ENCODE measurements at regions not wholly inside any gene's neighbourhood (a gene's known extent, or its start where the extent isn't known, plus 50 kb on each side); places are given as distances from the start of the nearest gene placed in this dataset.
A peak's percentile ranks its signal among the peaks of the same experiment; 100 is the strongest.

- FAIRE-seq, result no peak
These were observed 175.3 kb upstream of the MPHOSPH6 start for GRCh38 chr16:82345318-82345717.

DNA sequence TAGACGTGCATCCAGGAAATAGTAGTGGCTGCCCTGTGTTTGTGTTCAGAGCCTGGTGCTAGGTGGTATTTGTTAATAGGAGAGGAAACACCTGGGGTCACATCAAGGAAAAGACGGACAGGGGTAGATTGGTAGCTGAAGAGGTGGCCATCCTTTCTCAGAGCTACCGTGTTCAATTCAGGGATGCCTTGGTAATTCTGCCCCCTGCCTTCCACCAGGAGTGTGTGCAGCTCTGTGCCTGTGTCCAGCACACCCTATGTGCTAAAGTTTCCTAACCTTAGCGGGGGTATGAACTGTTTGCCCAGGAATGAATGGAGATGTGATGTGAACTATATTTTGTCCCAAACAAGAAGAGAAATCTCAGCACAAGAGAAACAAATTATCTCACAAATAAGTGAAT lies 174.1 kb upstream of the MPHOSPH6 start:
- no peak for FAIRE-seq

- no peak for FAIRE-seq
These were observed 171.2 kb upstream of the MPHOSPH6 start for GRCh38 chr16:82341146-82341669.

GRCh38 chr16:82340531-82340930 lies 170.5 kb upstream of the MPHOSPH6 start:
- no peak for FAIRE-seq

- no peak for FAIRE-seq
These were observed 167.3 kb upstream of the MPHOSPH6 start for GRCh38 chr16:82337355-82337754.

GRCh38 chr16:82331974-82332750 lies 162.1 kb upstream of the MPHOSPH6 start:
- FAIRE-seq, result no peak

- no peak for FAIRE-seq
These were observed 161.4 kb upstream of the MPHOSPH6 start for GRCh38 chr16:82331397-82331796.

GRCh38 chr16:82329504-82330192 lies 159.6 kb upstream of the MPHOSPH6 start:
- FAIRE-seq, result no peak

DNA sequence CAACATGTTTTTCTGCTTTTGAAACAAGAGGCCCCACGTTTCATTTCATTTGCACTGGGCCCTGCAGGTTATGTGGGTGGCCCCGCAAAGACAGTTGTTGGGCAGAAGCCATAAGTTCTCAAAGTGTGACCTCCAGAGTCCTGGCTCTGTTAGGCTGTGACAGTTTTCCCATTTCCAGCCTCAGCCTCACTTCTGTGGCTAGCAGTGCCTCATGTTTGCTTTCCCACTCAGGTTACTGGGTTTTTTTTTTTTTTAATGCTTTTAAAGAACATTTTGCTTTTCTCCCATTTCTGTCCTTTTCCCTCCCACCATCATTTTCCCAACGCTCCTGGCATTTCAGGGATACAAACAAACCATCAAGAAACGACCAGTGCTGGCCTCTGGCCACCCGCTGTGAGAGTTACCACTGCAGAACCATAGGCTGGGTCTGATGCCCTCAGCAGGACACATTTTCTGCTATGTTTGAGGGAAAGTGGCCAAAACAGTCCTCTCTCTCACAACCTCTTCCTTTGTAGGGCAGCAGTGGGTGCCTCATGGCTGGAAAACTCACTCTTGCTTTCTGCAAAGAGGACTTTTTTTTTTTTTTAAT lies 159.0 kb upstream of the MPHOSPH6 start:
- FAIRE-seq, result no peak

DNA sequence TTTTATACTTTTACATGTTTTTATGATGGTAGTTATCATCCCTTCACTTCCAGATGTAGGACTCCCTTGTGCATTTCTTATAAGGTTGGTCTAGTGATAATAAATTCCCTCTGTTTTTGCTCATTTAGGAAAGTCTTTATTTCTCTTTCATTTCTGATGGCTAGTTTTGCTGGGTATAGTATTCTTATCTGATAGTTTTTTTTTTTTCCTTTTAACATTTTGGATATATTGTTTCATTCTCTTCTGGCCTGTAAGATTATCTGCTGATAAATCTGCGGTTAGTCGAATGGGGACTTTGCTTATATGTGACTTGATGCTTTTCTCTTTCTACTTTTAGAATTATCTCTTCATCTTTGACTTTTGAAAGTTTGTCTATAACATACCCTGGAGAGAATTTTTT lies 153.1 kb upstream of the MPHOSPH6 start:
- FAIRE-seq, result no peak

GRCh38 chr16:82322177-82322576 lies 152.2 kb upstream of the MPHOSPH6 start:
- no peak for FAIRE-seq

- FAIRE-seq, result no peak
These were observed 149.0 kb upstream of the MPHOSPH6 start for GRCh38 chr16:82319038-82319437.

GRCh38 chr16:82317411-82318167 lies 147.6 kb upstream of the MPHOSPH6 start:
- no peak for FAIRE-seq

DNA sequence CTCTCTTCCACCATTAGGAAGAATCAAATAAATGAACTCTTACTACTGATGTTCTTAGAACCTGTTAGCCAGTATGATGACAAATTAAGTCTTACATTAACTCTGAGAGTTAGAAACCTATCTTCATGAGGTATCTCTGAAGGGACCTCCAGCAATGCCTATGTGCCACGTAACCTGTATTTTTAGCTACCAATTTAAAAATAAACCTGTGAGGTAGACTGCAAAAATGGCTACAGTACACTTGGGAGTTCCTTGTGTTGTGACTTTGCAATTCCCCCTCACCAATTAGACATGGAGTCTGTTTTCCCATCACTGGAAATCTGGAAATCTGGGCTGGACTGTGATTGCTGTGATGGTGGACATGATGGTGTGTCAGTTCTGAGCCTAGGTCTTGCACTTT lies 143.7 kb upstream of the MPHOSPH6 start:
- no peak for FAIRE-seq

DNA sequence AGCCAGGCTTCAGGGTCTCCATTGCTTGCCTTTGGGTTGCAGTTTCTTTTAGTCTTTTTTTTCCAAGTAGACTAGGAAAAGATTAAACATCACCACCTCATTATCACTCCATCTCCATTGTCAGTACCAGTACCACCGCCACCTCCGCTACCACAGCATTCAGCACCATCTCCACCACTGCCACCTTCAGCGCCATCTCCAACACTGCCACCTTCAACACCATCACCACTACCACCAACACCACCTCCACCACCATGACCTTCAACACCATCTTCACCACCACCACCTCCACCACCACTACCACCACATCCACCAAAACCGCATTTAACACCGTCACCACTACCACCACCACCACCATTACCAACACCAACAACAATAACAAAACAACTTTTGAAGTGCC lies 141.5 kb upstream of the MPHOSPH6 start:
- no peak for FAIRE-seq

- FAIRE-seq, result no peak
These were observed 132.2 kb upstream of the MPHOSPH6 start for GRCh38 chr16:82302042-82302727.

DNA sequence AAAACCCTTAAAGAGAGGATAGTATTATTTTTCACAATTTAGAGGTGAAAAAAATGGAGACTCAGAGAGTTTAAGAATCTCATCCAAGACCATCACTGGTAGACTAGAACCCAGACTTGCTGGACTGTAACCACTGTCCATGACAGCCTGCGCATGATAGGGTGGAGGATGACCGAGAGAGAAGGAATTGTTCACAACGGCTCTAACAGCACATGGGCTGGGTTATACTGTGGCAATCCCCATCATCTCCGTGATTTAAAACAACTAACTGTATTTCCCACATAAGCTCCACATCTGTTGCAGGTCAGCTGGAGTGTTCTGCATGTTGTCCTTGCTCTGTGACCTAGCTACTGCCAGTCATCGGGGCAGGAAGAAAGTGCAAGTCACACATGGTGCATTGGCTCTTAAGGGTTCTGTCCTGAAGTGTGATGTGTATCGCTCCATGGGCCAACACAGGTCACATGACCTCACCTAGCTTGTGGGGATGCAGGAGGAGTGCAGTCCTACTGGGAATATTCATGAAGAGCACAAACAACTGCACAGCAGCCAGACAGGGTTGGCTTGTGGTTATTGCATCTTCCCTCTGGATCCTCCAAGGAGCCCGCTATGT lies 131.2 kb upstream of the MPHOSPH6 start:
- no peak for FAIRE-seq

DNA sequence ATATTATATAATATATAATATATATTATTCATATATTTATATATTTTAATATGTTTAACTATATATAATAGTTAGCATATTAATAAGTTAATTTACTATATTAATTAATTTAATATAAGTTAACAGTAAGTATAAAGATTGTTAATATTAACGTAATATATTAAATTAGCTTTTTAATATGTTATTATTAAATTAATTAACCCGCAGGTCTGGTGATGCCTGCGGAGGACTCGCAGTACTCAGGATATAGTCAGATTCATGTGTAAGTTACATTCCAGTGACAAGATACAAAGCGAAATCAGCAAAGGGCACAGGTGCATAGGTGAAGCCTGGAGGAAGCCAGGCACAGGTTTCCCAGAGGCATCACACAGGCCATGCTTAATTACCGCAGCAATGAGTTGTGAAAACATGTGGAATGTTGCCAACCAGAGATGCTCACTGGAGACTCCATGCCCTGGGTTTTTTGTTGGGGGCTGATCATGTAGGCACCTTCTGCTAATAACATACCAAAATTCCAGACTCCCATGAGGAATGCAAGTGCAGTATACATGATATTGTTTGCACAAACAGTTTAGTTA lies 130.4 kb upstream of the MPHOSPH6 start:
- FAIRE-seq, result peak; percentile 53

DNA sequence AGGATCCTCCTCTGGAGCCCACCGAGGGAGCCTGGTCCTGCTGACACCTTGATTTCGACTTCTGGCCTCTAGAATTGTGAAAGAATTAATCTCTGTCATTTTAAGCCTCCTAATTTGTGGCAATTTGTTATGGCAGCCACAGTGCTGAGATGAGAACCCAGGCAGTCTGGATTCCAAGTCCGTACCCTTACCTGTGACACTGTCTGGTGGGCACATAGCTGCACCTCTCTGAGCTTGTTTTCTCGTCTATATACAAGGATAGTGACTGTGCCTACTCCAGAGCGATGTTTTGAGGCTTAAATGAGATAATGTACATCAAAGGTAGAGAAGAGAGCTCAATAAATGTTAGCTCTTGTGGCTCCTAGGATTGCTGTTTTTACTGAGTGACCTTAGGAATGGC lies 128.4 kb upstream of the MPHOSPH6 start:
- no peak for FAIRE-seq

DNA sequence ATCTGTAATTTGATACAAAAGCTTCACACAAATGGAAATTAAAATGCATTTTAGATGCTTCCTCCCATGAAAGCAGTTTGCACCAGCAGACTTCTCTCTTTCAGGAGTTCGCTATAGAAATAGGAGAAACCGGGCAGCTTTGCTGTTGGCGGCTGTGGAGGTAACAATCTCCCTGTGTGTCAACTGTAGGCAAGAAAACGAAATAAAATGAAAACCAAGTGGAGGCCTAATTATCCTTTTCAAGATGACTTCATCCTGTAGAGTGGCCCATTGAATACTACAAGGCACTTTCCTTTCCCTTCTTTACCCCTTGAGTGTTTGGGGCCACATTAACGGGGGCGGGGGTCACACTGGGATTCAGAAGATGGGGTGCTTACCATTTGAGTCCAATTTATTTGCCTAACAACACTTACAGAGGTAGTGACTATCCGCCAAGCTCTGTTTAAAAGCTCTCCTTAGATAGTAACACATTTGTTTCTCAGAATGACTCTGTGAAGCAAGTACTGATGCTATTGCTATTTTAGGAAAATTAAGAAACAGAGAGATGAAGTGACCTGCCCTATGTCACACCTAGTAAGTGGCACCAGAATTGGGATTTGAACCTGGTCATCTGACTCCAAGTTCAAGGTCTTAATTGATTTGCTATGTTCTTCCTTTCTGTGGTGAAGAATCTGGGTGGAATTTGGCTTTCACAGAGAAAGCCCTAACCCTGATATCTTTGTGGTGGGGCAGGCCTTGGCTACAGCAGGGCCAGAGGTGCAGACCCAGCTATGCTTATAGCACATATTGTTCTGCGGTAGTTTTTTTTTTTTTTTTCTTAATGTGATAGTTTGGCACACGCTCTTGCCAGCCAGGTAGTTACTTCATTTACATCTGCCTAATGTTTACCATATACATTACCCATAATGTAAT lies 125.5 kb upstream of the MPHOSPH6 start:
- no peak for FAIRE-seq

GRCh38 chr16:82293671-82294070 lies 123.6 kb upstream of the MPHOSPH6 start:
- no peak for FAIRE-seq

Measured in islet of Langerhans (tissue), 1 donor.